Mucosa of stomach (tissue), 1 donor: ENCODE measurements at regions not wholly inside any gene's neighbourhood (a gene's known extent, or its start where the extent isn't known, plus 50 kb on each side); places are given as distances from the start of the nearest gene placed in this dataset.

Source experiments
- H3K27me3 ChIP-seq: one replicate; pipeline ENCODE4 v1.7.0; 2013; ENCODE audit warnings: mild to moderate bottlenecking, low read length; ENCODE audit not compliant: control insufficient read depth, insufficient read depth
- H3K36me3 ChIP-seq: one replicate; pipeline ENCODE4 v1.7.0; 2013; ENCODE audit warnings: low read length; ENCODE audit not compliant: control insufficient read depth, insufficient read depth
- H3K4me1 ChIP-seq: one replicate; pipeline ENCODE4 v1.7.0; 2013; ENCODE audit warnings: mild to moderate bottlenecking, low read length; ENCODE audit not compliant: control insufficient read depth, insufficient read depth
- H3K4me3 ChIP-seq: one replicate; pipeline ENCODE4 v1.7.0; 2013; ENCODE audit warnings: low read length
- H3K9ac ChIP-seq: one replicate; pipeline ENCODE4 v1.7.0; 2013; ENCODE audit warnings: mild to moderate bottlenecking, low read length, moderate library complexity
- H3K9me3 ChIP-seq: one replicate; pipeline ENCODE4 v1.7.0; 2013; ENCODE audit warnings: mild to moderate bottlenecking, low read length, moderate library complexity; ENCODE audit not compliant: control insufficient read depth
- donor health status: Pancreatic carcinoma.

- H3K9me3 ChIP-seq, result no peaks in the 10 kb centered on the region
- no peak overlapping the region for H3K4me3 ChIP-seq
- H3K9ac ChIP-seq, result no peak overlapping the region
- no peaks in the 10 kb centered on the region for H3K36me3 ChIP-seq
- no peaks in the 10 kb centered on the region for H3K27me3 ChIP-seq
- H3K4me1 ChIP-seq, result no peaks in the 10 kb centered on the region
These were observed 278.1 kb upstream of the CAMK1G start for GRCh38 chr1:209305221-209305954.

GRCh38 chr1:209307846-209308245 is 275.7 kb upstream of the CAMK1G start:
- Histone ChIP-seq H3K4me3 (no peak overlapping the region), H3K27me3 (no peaks in the 10 kb centered on the region), H3K36me3 (no peaks in the 10 kb centered on the region), H3K9me3 (no peaks in the 10 kb centered on the region), H3K9ac (no peak overlapping the region), H3K4me1 (no peaks in the 10 kb centered on the region)

GRCh38 chr1:209309198-209309597 is 274.3 kb upstream of the CAMK1G start:
- Histone ChIP-seq H3K9ac (no peak overlapping the region), H3K36me3 (no peaks in the 10 kb centered on the region), H3K9me3 (no peaks in the 10 kb centered on the region), H3K27me3 (no peaks in the 10 kb centered on the region), H3K4me3 (no peak overlapping the region), H3K4me1 (no peaks in the 10 kb centered on the region)

- H3K9me3 ChIP-seq, result no peaks in the 10 kb centered on the region
- no peaks in the 10 kb centered on the region for H3K36me3 ChIP-seq
- no peaks in the 10 kb centered on the region for H3K4me1 ChIP-seq
- no peak overlapping the region for H3K4me3 ChIP-seq
- no peaks in the 10 kb centered on the region for H3K27me3 ChIP-seq
- H3K9ac ChIP-seq, result no peak overlapping the region
These were observed 271.7 kb upstream of the CAMK1G start for GRCh38 chr1:209311770-209312169.

GRCh38 chr1:209316929-209317328 is 266.6 kb upstream of the CAMK1G start:
- H3K9me3 ChIP-seq, result no peaks in the 10 kb centered on the region
- no peaks in the 10 kb centered on the region for H3K27me3 ChIP-seq
- no peak overlapping the region for H3K4me3 ChIP-seq
- no peak overlapping the region for H3K9ac ChIP-seq
- H3K4me1 ChIP-seq, result no peaks in the 10 kb centered on the region
- no peaks in the 10 kb centered on the region for H3K36me3 ChIP-seq

GRCh38 chr1:209318181-209319056 is 265.1 kb upstream of the CAMK1G start:
- H3K4me3 ChIP-seq, result no peak overlapping the region
- H3K4me1 ChIP-seq, result no peaks in the 10 kb centered on the region
- no peaks in the 10 kb centered on the region for H3K9me3 ChIP-seq
- no peak overlapping the region for H3K9ac ChIP-seq
- no peaks in the 10 kb centered on the region for H3K36me3 ChIP-seq
- no peaks in the 10 kb centered on the region for H3K27me3 ChIP-seq

GRCh38 chr1:209319057-209319432 is 264.5 kb upstream of the CAMK1G start:
- no peak overlapping the region for H3K4me3 ChIP-seq
- no peaks in the 10 kb centered on the region for H3K9me3 ChIP-seq
- H3K27me3 ChIP-seq, result no peaks in the 10 kb centered on the region
- H3K9ac ChIP-seq, result no peak overlapping the region
- no peaks in the 10 kb centered on the region for H3K4me1 ChIP-seq
- no peaks in the 10 kb centered on the region for H3K36me3 ChIP-seq

GRCh38 chr1:209319549-209319948 is 264.0 kb upstream of the CAMK1G start:
- Histone ChIP-seq H3K36me3 (no peaks in the 10 kb centered on the region), H3K4me3 (no peak overlapping the region), H3K27me3 (no peaks in the 10 kb centered on the region), H3K9ac (no peak overlapping the region), H3K4me1 (no peaks in the 10 kb centered on the region), H3K9me3 (no peaks in the 10 kb centered on the region)

- H3K36me3 ChIP-seq, result no peaks in the 10 kb centered on the region
- no peaks in the 10 kb centered on the region for H3K9me3 ChIP-seq
- no peak overlapping the region for H3K4me3 ChIP-seq
- no peaks in the 10 kb centered on the region for H3K27me3 ChIP-seq
- H3K4me1 ChIP-seq, result no peaks in the 10 kb centered on the region
- no peak overlapping the region for H3K9ac ChIP-seq
These were observed 259.8 kb upstream of the CAMK1G start for GRCh38 chr1:209323743-209324142.

- no peaks in the 10 kb centered on the region for H3K4me1 ChIP-seq
- H3K4me3 ChIP-seq, result no peak overlapping the region
- no peaks in the 10 kb centered on the region for H3K36me3 ChIP-seq
- H3K9me3 ChIP-seq, result no peaks in the 10 kb centered on the region
- no peak overlapping the region for H3K9ac ChIP-seq
- no peaks in the 10 kb centered on the region for H3K27me3 ChIP-seq
These were observed 258.3 kb upstream of the CAMK1G start for GRCh38 chr1:209324901-209325871.

GRCh38 chr1:209326076-209326475 is 257.4 kb upstream of the CAMK1G start:
- H3K27me3 ChIP-seq, result no peaks in the 10 kb centered on the region
- H3K9ac ChIP-seq, result no peak overlapping the region
- no peaks in the 10 kb centered on the region for H3K4me1 ChIP-seq
- H3K9me3 ChIP-seq, result no peaks in the 10 kb centered on the region
- no peaks in the 10 kb centered on the region for H3K36me3 ChIP-seq
- no peak overlapping the region for H3K4me3 ChIP-seq
